ENCODE measurements at regions not wholly inside any gene's neighbourhood (a gene's known extent, or its start where the extent isn't known, plus 50 kb on each side); places are given as distances from the start of the nearest gene placed in this dataset.

- DNase-seq (ENCODE audit: extremely low spot score), result no peak
- TF ChIP-seq L3MBTL2 (conservative IDR thresholded peaks at IDR 0.05) (no peak), SP1 (IDR thresholded peaks at IDR 0.05) (no peak), ARNT (IDR thresholded peaks at IDR 0.05) (no peak), FOXM1 (IDR thresholded peaks at IDR 0.05; ENCODE audit: borderline replicate concordance) (no peak), FOXK2 (IDR thresholded peaks at IDR 0.05) (no peak), SUZ12 (IDR thresholded peaks at IDR 0.05) (no peak), HDGF (IDR thresholded peaks at IDR 0.05; ENCODE audit: borderline replicate concordance) (no peak), BHLHE40 (IDR thresholded peaks at IDR 0.05; ENCODE audit: borderline replicate concordance) (no peak), ELF4 (IDR thresholded peaks at IDR 0.05) (no peak), FOXA1 (IDR thresholded peaks at IDR 0.05) (no peak), ZNF384 (IDR thresholded peaks at IDR 0.05) (no peak)
- CTCF ChIA-PET, result interaction anchor here (0.6 kb wide), 1 partner anchor 1237 kb away, joined by 3 read pairs; no protein-coding TSS in a partner anchor
- POLR2A ChIA-PET, result no interaction called here
These were observed 68.4 kb upstream of the NR3C1 start for GRCh38 chr5:143471666-143472464.

DNA sequence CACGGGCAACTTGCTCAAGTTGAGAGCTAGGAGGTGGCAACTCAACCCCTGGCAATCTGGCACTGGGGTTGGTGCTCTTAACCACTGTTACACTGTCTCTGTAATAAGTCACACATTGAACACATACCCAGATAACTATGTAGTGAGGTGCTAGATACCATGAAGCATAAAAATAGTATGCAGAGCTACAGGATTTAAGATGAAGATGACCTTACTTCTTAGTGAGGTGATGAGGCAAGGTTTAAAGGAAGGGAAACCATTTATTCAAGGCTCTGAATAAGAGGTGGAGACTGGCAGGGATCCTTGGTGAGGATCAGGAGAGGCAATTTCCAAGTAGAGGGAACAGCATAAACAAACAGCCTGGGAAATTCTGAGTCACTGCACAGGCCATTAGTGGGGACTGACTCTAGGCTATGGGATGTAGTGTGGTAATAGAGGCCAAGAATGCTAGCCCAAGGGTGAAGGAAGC, 67.6 kb upstream of the NR3C1 start:
- ChIA-PET CTCF (no interaction called here), POLR2A (no interaction called here)
- no peak for DNase-seq (ENCODE audit: extremely low spot score)
- TF ChIP-seq SUZ12 (IDR thresholded peaks at IDR 0.05) (no peak), CTBP1 (IDR thresholded peaks at IDR 0.05; ENCODE audit: borderline replicate concordance) (no peak), FOXM1 (IDR thresholded peaks at IDR 0.05; ENCODE audit: borderline replicate concordance) (no peak), NFRKB (IDR thresholded peaks at IDR 0.05) (no peak)

DNA sequence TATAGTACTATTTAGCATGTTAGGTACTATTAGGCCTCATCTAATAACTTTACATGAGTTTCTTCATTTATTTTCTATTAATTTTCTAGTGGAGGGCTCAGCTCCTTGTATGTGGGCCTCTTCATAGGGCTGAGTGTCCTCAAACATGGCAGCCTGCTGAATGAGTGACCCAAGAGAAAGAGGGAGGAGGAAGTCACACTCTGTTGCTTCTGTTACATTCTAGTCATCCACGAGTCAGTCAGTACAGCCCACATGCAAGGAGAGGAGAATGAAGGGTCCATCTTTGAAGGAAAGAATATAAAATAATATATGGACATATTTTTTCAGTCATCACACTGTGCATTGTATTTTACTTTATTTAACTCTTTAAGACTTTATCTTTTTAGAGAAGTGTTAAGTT, 66.6 kb upstream of the NR3C1 start:
- ChIA-PET POLR2A (no interaction called here), CTCF (no interaction called here)
- DNase-seq (ENCODE audit: extremely low spot score), result no peak
- no peak for TF ChIP-seq TARDBP (IDR thresholded peaks at IDR 0.05)
- TF ChIP-seq BHLHE40 (IDR thresholded peaks at IDR 0.05; ENCODE audit: borderline replicate concordance), result no peak
- TF ChIP-seq LEF1 (IDR thresholded peaks at IDR 0.05; ENCODE audit: borderline replicate concordance), result no peak
- TF ChIP-seq ZNF384 (IDR thresholded peaks at IDR 0.05), result no peak
- no peak for TF ChIP-seq FOXK2 (IDR thresholded peaks at IDR 0.05)
- no peak for TF ChIP-seq FOXM1 (IDR thresholded peaks at IDR 0.05; ENCODE audit: borderline replicate concordance)
- no peak for TF ChIP-seq FOXA1 (IDR thresholded peaks at IDR 0.05)
- TF ChIP-seq SP1 (IDR thresholded peaks at IDR 0.05), result no peak
- TF ChIP-seq NFRKB (IDR thresholded peaks at IDR 0.05), result no peak

DNA sequence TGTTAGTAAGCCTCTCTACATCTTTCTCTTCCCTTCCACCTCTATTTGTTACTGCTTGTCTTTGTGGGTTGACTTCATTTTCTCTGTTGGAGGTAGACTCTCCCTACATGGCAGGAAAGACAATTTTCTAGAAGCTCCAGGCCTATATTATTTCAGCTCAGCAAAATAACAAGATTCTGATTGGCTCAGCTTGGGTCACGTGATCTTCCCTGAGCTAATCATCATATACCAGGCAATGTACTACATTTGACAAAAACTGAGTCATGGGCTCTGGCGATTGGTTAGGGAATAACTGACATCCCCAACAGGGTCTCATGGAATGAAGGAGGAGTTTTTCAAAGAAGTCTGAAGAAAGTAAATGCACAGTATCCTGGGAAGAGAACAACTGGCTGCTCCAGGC, 65.6 kb upstream of the NR3C1 start:
- TF ChIP-seq BHLHE40 (IDR thresholded peaks at IDR 0.05; ENCODE audit: borderline replicate concordance), result no peak
- TF ChIP-seq PKNOX1 (IDR thresholded peaks at IDR 0.05), result no peak
- TF ChIP-seq LEF1 (IDR thresholded peaks at IDR 0.05; ENCODE audit: borderline replicate concordance), result no peak
- no peak for TF ChIP-seq TARDBP (IDR thresholded peaks at IDR 0.05)
- no peak for TF ChIP-seq FOXM1 (IDR thresholded peaks at IDR 0.05; ENCODE audit: borderline replicate concordance)
- no peak for TF ChIP-seq NFRKB (IDR thresholded peaks at IDR 0.05)
- TF ChIP-seq ZNF384 (IDR thresholded peaks at IDR 0.05), result no peak
- TF ChIP-seq CTBP1 (IDR thresholded peaks at IDR 0.05; ENCODE audit: borderline replicate concordance), result no peak
- no peak for TF ChIP-seq ELF4 (IDR thresholded peaks at IDR 0.05)
- ChIA-PET CTCF (no interaction called here), POLR2A (no interaction called here)
- DNase-seq (ENCODE audit: extremely low spot score), result no peak

- TF ChIP-seq ELF4 (IDR thresholded peaks at IDR 0.05) (no peak), PKNOX1 (IDR thresholded peaks at IDR 0.05) (no peak), CTBP1 (IDR thresholded peaks at IDR 0.05; ENCODE audit: borderline replicate concordance) (no peak), FOXA1 (IDR thresholded peaks at IDR 0.05) (no peak), FOXK2 (IDR thresholded peaks at IDR 0.05) (no peak), ARNT (IDR thresholded peaks at IDR 0.05) (no peak), NFRKB (IDR thresholded peaks at IDR 0.05) (no peak), ZNF384 (IDR thresholded peaks at IDR 0.05) (no peak), SP1 (IDR thresholded peaks at IDR 0.05) (no peak), FOXM1 (IDR thresholded peaks at IDR 0.05; ENCODE audit: borderline replicate concordance) (no peak), HDGF (IDR thresholded peaks at IDR 0.05; ENCODE audit: borderline replicate concordance) (no peak), LEF1 (IDR thresholded peaks at IDR 0.05; ENCODE audit: borderline replicate concordance) (no peak)
- CTCF ChIA-PET, result no interaction called here
- DNase-seq (ENCODE audit: extremely low spot score), result no peak
- POLR2A ChIA-PET, result no interaction called here
These were observed 63.1 kb upstream of the NR3C1 start for GRCh38 chr5:143466632-143467031.

DNA sequence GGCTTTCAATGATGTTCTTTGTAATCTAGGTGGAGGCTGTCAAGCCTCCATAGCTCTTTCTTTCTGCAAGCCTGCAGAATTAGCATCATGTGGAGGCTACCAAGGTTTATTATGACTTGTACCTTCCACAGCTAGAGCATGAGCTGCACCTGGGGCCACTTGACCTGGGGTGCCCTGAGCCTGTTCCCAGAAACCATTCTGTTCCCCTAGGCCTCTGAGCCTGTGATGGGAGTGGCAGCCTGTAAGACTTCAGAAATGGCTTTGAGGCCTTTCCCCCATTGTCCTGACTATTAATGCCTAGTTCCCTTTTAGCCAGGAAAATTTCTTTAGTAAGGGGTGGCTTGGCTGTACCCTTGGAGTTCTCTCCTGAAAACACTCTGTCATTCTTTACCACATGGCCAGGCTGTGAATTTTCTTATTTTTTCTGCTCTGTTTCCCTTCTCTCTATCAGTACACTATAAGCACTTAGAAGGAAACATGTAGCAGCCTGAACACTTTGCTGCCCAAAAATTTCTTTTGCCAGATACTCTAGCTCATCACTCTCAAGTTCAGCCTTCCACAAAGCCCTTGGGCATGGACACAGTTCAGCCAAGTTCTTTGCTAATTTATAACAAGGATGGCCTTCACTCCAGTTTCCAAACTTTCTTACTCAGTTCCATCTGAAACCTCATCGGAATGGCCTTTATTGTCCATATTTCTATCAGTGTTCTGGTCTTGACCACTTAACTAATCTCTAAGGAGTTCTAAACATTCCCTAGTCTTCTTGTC, 61.4 kb upstream of the NR3C1 start:
- TF ChIP-seq ARNT (IDR thresholded peaks at IDR 0.05) (no peak), HDGF (IDR thresholded peaks at IDR 0.05; ENCODE audit: borderline replicate concordance) (no peak), FOXM1 (IDR thresholded peaks at IDR 0.05; ENCODE audit: borderline replicate concordance) (no peak), L3MBTL2 (conservative IDR thresholded peaks at IDR 0.05) (no peak), NFRKB (IDR thresholded peaks at IDR 0.05) (no peak), SP1 (IDR thresholded peaks at IDR 0.05) (no peak)
- no peak for DNase-seq (ENCODE audit: extremely low spot score)
- POLR2A ChIA-PET, result no interaction called here
- CTCF ChIA-PET, result no interaction called here
